GM18858 (cell line): ENCODE measurements at regions not wholly inside any gene's neighbourhood (a gene's known extent, or its start where the extent isn't known, plus 50 kb on each side); places are given as distances from the start of the nearest gene placed in this dataset.
"Not testable (repeated sequence)": the region's sequence is repeated elsewhere in the genome, so short reads cannot be mapped to it uniquely, and the experiment has no call there.

ENCODE experiments used
- ATAC-seq: cut with Tn5 transposase; IDR thresholded peaks from one replicate; pipeline ENCODE4 v1.9.1; 2021; ENCODE audit not compliant: unreplicated experiment

DNA sequence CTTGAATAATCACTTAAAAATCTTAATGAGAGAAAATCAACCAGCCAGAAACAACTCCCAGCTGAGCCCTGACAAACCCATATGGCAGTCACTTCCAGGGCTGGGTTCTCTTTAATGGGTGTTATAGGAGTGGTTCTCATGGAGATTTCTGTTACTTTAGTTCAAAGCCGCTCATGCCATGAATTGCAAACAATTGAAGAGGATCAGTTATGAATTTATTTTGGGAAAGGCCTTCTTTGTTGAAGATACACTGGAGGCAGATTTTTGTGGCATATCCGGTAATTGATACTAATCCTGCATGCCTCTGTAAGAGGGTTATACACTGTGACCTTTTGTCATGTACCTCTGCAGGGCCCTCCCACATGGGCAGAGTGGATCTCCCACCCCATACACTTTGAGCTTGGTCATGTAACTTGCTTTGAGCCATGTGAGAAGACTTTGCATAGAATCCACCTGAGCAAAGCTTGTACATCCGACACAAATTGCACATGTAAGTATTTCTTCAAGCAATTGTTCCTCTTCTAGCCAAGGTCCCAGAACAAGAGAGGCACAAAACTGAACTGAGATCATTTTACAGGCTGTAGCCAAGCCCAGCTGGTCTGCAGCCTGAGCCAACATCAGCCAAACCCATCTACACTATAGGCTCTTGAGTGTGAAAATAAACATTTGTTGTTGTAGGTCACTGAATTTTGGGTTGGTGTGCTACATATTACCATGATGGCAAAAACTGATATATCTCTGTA lies 492.3 kb downstream of the PREX1 start:
- no peak for ATAC-seq

DNA sequence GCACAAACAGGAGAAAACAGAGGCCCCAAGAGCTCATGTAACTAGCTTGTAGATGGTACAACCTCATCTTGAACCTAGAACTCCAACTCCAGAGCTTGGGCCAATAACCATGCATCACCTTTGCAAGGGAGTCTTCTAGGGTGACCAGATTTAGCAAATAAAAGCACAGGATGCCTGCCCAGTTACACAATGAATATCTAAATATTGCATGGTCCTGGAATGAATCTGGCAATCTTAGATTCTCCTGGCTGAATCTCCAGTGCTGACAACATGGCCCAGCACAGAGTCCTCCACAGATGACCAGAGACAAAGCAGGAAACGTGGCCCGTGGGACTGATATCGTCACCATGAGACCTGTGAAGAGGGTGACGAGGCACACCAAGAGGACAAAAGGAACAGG lies 494.1 kb downstream of the PREX1 start:
- no peak for ATAC-seq

DNA sequence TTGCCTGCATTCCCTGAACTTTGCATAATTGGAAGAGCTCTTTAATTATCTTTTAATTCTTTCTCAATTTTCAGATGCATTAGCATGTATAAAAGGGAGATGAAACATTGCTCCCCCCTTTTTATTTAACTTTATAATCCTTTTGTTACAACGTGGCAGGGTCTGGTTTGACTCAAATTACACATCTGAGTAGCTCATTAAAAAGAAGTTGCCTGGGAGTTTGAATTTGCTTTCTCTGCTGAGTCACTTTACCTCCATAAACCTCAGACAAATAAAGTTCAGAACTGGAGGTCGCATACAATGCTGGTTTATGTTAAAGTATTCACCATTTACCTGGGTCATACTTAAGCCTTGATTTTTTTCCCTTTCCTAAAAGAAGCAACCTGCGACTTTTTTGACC lies 495.2 kb downstream of the PREX1 start:
- ATAC-seq = no peak

DNA sequence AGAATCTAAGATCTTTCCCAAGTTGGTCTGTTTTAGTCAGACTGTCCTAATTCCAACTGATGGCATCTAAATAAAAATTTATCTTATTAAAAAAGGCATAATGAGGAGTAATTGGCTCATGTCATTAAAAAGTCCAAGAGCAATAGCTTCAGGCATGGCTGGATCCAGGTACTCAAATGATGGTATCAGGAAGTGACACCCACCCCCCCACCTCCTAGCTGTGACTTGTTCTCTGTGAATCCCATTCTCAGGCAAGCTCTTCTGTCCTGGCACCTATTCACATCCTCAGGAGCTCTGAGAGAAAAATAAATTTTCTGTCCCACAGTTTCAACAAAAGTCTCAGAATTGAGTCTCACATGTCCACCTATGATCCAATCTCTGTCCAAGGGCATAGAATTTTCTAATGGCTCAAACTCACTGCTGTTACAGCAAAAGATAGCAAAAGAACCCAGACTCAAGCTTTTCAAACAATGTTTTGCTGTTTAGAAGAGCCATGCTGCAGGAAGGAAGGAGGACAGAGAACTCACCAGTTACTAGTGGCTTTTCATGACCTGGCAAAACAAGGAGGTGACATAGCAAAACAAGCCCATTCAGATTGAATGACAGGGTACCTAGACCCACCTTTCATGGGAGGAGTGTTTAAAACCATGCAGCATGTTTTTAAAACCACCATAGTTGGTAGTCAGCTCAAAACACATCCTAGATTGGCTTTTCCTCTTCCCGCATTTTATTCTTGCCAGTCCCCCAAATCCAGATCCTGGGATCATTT lies 496.1 kb downstream of the PREX1 start:
- no peak for ATAC-seq

DNA sequence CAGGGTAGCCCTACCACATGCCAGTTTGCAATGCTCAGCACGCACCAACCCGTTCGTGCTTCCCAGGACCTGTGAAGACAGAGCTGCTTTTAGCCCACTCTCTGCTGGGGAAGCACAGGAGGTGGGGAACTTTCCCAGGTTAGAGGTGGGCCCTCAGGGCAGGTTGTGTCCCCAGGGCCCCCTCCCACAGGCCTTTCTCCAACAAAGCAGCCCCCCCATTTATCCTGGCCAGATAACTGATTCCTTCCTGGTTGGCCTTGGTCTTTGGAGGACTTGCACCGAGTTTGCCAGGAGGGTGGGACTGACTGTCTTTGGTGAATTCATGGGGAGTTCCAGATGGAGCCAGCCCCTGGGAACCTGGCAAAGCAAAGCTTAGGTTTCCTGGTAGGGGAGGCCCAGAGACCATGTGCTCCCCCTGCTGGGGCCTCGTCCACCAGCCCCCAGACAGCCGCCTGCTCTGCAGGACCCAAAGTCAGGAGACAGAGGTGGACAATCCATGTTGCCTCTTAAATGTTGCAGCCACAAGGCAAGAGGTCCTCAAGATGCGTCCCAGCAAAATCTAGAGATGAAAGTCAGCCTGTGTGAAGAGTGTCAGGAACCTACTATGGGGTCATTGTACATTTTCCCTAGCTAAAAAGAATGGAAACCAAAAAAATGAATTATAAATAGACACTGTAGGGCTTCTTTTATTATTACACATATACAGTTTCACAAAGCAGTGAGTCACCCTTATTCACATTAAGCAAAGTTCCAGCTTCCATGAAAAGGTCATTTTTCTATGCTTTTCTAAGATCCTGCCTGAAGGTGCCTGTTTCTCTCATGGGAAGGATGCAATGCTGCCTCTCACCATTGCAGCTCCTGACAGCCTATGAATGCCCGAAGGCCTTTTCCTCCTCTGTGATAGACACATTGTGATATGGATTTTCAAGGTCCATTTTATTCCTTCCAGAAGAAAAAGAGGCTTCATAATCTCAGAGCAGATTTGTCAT lies 497.8 kb downstream of the PREX1 start:
- no peak for ATAC-seq

DNA sequence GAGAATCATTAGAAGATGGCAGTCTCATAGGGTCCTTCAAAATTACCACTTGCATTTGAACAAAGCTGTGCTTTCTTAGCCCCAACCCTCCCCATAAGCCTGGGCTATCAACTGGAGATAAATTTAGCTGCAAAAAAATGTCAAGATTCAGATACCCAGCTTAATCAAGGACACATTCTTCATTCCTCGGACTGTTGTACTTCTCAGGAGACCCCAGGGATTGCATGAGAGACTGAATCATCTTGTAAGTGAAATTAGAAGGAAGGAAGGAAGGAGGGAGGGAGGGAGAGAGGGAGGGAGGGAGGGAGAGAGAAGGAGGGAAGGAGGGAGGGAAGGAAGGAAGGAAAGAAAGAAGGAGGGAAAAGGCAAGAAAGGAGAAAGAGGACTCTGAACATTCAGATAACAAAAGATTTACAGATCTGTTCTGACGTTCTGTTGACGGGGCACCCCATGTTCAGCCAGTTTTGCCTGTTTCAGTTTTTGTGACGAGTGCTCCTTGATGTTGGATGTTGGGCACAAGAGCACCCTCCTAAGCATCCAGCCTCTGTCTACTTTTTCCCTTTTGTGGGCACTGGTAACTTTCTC lies 498.7 kb downstream of the PREX1 start:
- ATAC-seq = no peak

DNA sequence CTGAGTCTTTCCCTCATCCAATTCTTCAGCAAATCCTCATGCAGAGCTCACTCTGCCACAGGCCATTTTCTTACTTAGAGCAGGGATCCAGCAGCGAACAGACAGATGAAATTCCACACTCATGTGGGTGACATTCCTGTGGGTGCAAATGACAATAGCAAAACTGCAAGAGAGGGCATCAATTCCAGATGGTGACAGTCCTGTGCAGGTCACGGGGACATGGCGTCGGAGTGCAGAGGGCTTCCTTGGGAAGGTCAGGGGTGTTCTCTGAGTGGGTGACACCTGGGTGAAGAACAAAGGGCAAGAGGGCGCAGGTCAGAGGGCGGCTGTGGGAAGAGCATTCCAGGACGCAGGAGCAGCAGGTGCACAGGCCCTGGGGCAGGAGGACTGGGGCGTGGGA lies 500.0 kb downstream of the PREX1 start:
- ATAC-seq = not testable (repeated sequence)

DNA sequence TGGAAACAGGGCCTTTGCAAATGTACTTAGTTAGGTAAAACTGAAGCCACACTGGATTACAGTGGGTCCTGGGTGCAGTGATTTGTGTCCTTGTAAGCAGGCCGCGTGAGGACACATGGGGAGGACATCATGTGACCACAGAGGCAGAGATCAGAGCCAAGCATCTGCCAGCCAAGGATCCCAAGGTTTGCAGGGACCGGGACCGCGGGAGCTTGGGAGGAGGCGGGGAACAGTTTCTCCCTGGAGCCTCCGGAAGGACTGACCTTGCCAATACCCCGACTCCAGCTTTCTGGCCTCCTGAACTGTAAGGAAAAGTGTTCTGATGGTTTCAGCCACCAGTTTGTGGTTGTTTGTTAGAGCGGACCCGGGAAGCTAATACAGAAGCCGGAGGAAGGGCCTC lies 500.9 kb downstream of the PREX1 start:
- ATAC-seq = no peak

DNA sequence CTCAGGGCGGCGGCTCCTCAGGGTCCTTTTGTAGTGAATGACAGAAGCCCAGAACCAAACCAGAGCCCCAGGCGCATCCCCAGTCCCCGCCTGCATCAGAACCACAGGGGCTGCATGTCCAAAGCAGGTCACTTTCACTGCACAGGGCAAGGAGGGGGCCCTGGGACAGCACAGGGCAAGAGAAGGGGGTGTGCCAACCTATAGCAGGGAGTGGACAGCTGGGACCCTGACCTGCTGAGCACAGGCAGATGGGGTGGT lies 501.4 kb downstream of the PREX1 start:
- ATAC-seq = no peak

DNA sequence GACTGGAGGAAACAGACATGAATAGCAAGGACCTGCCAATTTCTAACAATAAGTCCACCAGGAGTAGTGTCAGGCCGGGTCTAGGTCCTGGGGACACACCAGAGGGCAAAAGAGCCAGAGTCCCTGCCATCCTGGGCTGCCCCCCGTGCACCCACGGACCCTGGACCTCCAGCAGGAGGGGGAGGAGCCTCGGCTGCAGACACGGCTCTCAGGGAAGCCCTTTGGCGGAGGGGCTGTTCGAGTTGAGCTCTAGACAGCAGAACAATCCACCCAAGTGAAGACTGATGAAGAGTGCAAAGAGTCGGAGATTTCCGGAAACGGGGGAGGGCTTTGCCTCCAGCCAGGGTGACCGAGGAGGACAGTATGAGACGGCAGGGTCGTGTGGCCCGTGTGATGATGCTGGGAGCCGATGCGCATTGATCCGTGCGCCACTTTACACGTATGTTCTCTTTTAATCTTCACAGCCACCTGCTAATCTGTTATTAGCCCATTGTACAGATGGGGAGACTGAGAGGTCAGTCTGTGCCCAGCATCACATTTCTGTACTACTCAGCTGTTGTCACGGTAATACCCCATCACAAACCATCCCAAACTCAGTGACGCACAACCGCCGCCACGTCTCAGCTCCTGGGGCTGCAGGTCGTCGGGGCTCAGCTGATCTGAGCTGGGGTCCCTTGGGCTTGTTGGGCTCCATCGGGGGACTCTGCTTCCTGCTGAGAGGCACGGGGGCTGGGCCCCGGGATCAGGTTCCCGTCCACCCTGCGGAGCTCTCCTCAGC lies 502.0 kb downstream of the PREX1 start:
- no peak for ATAC-seq

DNA sequence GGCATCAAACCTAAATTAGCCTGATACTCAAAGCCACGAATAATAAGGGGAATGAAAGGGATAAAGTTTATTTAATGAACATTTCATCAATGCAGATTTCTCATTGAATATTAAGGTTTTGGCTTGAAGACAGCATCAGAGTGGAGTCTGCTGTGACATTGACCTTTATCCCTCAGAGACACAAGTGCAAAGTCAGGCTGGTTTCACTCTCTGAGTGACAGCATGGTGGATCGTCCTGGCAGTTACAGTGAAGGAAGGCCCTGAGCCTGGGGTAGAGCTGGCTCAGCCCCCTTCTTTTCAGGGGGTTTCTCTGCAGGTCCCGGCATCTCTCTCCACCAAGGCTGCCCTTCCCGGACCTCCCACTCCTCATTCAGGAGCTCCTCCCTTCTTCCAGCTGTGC lies 503.1 kb downstream of the PREX1 start:
- no peak for ATAC-seq

DNA sequence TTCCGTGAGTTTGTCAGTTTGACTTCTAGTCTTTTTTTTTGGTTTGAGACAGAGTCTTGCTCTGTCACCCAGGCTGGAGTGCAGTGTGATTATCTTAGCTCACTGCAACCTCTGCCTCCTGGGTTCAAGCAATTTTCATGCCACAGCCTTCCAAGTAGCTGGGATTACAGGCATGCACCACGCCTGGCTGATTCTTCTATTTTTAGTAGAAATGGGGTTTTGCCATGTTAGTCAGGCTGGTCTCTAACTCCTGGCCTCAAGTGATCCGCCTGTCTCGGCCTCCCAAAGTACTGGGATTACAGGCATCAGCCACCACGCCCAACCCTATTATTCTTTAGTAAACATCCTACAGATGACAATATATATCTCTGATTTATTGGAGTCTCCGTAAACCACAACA lies 506.5 kb downstream of the PREX1 start:
- ATAC-seq = no peak

DNA sequence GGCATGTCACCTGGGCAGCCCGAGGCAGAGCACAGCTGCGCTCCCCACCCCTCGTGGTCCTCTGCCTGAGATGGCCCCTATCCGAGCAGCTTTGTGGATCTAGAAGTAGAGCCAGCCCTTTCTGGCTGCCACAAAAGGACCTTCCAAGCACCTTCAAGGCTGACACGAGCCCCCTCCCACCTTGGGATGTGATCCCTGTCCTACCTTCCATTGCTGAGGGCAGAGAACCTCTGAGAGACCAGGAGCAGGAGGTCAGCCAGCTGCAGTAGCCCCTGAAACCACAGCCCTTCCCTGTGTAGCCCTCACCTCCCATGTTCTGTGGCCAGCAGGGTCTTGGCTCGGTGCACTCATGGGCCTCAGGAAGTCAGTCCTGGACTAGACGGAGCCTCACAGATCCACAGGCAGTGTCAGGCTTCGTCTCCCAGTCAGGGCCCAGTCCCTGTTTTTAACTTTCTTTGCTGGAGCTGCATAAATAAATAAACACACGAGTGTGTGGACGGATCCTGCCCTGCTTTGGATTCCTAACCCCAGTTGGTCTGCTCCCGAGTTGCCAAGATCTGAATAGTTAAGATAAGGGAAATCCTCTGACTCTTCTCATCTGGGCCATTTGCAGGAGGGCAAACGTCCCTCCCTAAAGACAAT lies 507.7 kb downstream of the PREX1 start:
- ATAC-seq = no peak

DNA sequence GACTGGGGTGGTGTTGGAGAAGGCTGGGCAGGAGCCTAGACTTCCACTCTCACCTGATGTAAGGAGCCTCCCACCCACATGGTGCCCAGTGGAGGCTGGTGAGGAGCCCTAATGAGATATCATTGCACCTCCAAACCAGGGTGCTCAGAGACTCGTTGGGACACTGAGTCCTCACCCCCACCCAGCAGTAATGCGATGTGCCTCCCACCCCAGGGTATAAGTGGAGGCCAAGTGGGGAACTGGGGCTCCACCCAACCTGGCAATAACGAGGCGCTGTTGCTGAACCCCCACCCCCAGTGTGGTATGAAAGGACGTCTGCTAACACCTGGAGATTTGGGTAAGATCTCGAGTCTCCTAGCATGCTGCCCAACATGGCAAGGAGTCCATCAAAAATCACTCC lies 510.2 kb downstream of the PREX1 start:
- ATAC-seq = no peak

DNA sequence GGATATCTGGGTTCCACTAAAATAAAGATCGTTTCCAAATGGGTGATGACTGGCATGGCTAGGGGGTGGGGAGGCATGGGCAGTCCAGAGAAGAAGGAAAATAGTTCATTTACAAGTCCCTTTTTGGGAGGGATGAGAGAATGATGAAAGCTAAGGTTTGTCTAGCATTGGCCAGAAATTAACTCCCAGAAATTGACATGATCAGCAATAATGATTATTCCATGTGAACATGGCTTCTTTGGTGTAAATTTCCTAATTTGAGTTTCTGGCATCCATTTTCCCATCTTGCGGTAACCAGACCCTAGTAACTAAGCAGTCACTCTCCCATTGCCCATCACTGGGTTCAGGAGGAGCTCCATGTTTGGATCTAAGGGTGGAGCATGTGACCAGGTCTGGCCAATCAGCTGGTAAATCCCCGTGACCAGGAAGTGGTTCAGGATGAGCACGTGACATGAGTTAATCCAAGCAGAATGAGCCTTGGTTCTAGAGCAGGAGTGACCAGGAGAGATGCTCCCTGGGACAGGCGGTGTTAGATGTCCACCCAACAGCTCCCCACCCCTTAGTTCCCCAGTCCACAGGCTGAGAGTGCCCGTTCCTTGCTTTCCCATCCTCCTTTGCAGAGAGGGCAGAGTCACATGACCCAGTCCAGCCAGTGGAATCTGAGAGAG lies 512.7 kb downstream of the PREX1 start:
- no peak for ATAC-seq

DNA sequence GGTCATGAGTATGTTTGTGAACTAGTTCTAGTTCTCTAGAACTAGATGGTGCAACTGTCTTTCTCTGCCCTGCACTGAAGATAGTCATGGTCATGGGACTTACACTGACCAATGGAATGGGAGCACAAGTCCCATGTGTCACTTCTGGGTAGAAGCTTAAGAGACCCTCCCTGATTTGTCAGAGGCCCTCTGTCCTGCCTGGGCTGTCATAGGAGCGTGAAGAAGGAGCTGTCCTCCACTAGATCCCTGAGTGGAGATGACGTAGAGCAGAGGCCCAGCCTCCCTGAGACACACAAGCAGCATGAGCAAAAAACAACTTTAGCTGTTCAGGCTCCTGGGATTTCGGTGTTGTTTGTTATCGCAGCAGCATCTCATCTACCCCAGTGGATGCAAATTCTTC lies 514.5 kb downstream of the PREX1 start:
- ATAC-seq = no peak

DNA sequence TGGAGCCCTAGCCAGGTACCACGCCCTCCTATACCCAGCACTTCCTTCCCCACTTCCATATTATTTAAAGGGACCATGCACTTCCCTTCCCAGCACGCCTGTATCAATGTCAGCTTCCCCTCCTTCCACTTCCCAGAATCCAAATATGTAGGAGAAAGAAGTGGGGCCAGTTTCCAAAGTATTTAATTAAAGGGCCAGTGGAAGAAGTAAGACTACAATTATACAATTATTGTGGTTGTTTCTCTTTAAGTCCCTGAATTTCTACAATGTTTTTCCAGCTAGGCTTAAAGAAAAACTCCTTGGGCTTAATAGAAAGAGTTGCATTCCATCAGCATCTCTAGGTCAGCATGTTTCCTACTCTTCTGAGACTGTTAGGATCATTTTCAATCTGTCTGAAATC lies 515.8 kb downstream of the PREX1 start:
- ATAC-seq = no peak

DNA sequence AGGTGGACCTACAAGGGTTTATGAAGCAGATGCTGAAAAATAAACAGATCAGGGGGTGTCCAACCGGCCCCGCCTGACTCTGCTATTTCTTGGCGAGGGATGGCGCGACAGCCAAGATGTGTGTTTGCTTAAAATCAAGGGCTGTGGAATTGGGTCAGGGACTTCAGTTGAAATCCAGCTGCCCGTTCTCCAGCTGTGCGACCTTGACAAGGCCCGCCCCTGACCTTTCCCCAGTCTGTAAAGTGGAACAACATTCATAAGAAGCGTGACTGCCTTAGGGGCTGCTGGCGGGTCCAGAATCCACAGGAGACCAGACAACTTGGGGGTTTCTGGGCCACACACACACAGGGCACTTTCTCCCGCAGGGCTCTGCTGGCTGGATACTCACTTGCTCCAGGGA lies 517.5 kb downstream of the PREX1 start:
- no peak for ATAC-seq

DNA sequence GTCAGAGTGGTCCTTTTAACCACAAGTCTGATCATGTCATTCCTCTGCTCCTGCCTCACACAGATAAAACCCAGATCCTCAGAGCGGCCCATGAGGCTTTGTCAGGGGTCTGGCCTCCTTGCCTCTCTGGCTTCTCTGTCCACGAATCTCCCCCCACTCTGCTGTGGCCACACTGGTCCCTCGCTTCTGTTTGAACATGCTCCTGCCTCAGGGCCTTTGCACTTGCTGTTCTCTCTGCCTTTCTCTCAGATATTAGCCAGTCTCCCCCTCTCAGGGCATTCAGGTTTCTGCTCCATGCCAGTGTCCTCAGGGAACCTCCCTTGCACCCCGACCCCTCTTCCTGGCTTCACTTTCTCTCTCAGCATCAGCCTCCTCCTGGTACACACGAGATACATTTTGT lies 518.5 kb downstream of the PREX1 start:
- ATAC-seq = no peak

DNA sequence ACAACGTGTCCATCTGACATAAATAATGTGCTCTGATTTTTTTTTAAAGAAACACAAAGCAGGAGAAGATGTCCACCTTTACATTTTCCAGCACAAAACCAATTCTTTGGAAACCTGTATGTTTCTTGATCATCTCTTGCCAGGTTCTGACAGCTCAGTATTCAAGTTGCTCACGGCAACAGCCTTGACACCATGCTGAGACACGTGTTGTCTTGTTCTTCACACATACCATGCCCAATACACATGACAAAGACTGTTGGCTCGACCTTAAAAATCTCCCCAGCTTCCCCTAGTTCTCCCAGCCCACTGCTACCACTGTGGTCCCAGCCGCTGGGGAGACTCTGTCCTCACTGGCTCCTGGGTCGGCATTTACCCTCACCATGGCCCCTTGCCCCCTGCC lies 518.9 kb downstream of the PREX1 start:
- ATAC-seq = no peak
